Mesothelial cell of epicardium (in vitro differentiated cells): ENCODE measurements at regions not wholly inside any gene's neighbourhood (a gene's known extent, or its start where the extent isn't known, plus 50 kb on each side); places are given as distances from the start of the nearest gene placed in this dataset.

Experiments
- DNase-seq, 2 experiments: peaks; one replicate each; pipeline ENCODE4 v3.0.0; 2021; ENCODE audit warnings: low spot score in 2 of 2; ENCODE audit not compliant: unreplicated experiment in 2 of 2
- H3K27ac Mint-ChIP-seq: 2 replicates; pipeline ENCODE4 v1.8.0; 2021; ENCODE audit warnings: mixed read lengths
- H3K27me3 Mint-ChIP-seq: 2 replicates; pipeline ENCODE4 v1.8.0; 2021; ENCODE audit warnings: low read depth, mixed read lengths
- H3K36me3 Mint-ChIP-seq: 2 replicates; pipeline ENCODE4 v1.8.0; 2021; ENCODE audit warnings: mixed read lengths
- H3K4me1 Mint-ChIP-seq: 2 replicates; pipeline ENCODE4 v1.8.0; 2021; ENCODE audit warnings: mixed read lengths
- H3K4me3 Mint-ChIP-seq: 2 replicates; pipeline ENCODE4 v1.8.0; 2021; ENCODE audit warnings: mild to moderate bottlenecking, moderate library complexity, mixed read lengths
- H3K9me3 Mint-ChIP-seq: 2 replicates; pipeline ENCODE4 v1.8.0; 2021; ENCODE audit warnings: mixed read lengths
- CTCF ChIP-seq: fragments of 200-600 bp; sonication (generic); IDR thresholded peaks from one replicate; pipeline ENCODE4 v1.5.0; 2021; ENCODE audit warnings: antibody characterized with exemption; ENCODE audit not compliant: unreplicated experiment

- TF ChIP-seq CTCF, result no peak
- no peaks in the 10 kb centered on the region for H3K36me3 Mint-ChIP-seq
- no peak overlapping the region for H3K4me3 Mint-ChIP-seq
- peaks cover 52% of the 10 kb centered on the region for H3K4me1 Mint-ChIP-seq
- peak overlapping the region; percentile 87 for H3K27ac Mint-ChIP-seq
- no peaks in the 10 kb centered on the region for H3K27me3 Mint-ChIP-seq
- DNase-seq, result no peak
- H3K9me3 Mint-ChIP-seq, result peaks cover 6% of the 10 kb centered on the region
These were observed 324.1 kb upstream of the RASGRP1 start for GRCh38 chr15:38888701-38889221.

GRCh38 chr15:38890194-38890593 is 325.6 kb upstream of the RASGRP1 start:
- no peak overlapping the region for H3K27ac Mint-ChIP-seq
- H3K9me3 Mint-ChIP-seq, result peaks cover 6% of the 10 kb centered on the region

DNA sequence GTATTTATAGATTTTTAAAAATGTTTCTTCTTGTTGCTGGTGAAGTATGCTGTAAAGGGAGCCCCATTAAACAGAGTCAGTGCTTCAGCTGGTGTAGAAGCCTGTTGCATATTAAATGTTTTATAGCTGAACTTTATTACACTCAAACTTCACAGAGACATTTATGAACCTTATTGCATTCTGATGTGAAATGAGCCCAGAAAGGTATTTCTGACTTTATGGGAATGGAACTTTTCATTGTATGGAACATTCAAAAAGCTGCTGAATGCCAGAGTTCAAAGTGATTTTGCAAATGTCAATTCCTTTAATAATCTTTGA is 329.3 kb upstream of the RASGRP1 start:
- no peak overlapping the region for H3K4me3 Mint-ChIP-seq
- peak overlapping the region; percentile 77 for H3K27ac Mint-ChIP-seq
- peaks cover 56% of the 10 kb centered on the region for H3K4me1 Mint-ChIP-seq
- H3K9me3 Mint-ChIP-seq, result peaks cover 6% of the 10 kb centered on the region
- no peak for TF ChIP-seq CTCF
- no peaks in the 10 kb centered on the region for H3K27me3 Mint-ChIP-seq
- no peaks in the 10 kb centered on the region for H3K36me3 Mint-ChIP-seq
- DNase-seq, result no peak

More at GRCh38 chr15:38890194-38890593, 325.6 kb upstream of the RASGRP1 start:
- H3K4me3 Mint-ChIP-seq, result no peak overlapping the region
- H3K4me1 Mint-ChIP-seq, result peaks cover 52% of the 10 kb centered on the region
- TF ChIP-seq CTCF, result no peak
- no peaks in the 10 kb centered on the region for H3K36me3 Mint-ChIP-seq
- H3K27me3 Mint-ChIP-seq, result no peaks in the 10 kb centered on the region
- no peak for DNase-seq

GRCh38 chr15:38894243-38894948 is 329.8 kb upstream of the RASGRP1 start:
- H3K36me3 Mint-ChIP-seq, result no peaks in the 10 kb centered on the region
- H3K4me3 Mint-ChIP-seq, result no peak overlapping the region
- TF ChIP-seq CTCF, result no peak
- H3K9me3 Mint-ChIP-seq, result peaks cover 6% of the 10 kb centered on the region
- H3K4me1 Mint-ChIP-seq, result peaks cover 55% of the 10 kb centered on the region
- peak overlapping the region; percentile 77 for H3K27ac Mint-ChIP-seq
- H3K27me3 Mint-ChIP-seq, result no peaks in the 10 kb centered on the region
- no peak for DNase-seq

DNA sequence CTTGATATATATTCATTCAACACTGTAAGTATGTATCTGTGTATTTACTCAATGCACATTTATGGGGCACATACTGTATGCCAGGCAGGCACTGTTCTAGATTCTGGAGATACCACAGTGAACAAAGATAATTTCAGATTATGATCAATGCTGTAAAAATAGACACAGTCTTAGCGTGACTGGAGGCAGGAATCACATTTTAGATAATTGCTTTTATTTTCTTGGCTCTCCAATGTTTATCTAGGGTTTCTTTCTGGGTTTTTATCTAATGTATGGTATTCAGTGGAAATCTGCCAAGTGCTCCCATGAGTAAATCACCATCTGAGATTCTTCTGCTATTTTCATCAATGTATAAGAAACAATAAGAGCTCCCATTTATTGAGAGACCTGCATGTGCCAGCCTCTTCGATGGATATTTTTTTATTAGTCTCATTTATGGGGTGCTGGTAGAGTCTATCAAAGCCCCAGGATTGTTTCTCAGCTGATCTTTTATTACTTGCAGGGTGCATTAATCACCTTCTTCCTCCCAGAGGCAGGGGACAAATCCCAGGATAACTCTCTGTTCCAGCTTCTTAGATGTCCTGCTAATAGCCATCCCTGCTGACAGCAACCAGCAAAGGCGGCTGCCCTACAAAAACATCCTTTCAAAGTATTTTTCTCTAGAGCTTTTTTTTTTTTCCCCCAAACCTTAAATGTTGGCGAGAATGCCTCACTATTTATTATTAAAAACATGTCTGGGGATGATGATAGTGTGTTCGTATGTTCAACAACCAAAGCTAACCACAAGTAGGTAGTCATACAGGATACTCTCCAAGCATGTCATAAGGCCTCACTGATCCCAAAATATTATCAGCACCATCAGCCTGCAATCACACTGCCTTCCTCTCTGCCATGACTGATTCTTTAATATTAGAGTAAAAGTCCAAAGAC is 331.0 kb upstream of the RASGRP1 start:
- Mint-ChIP-seq H3K36me3 (no peaks in the 10 kb centered on the region), H3K9me3 (peaks cover 6% of the 10 kb centered on the region), H3K27me3 (no peaks in the 10 kb centered on the region), H3K4me3 (no peak overlapping the region), H3K4me1 (peaks cover 52% of the 10 kb centered on the region), H3K27ac (peak overlapping the region; percentile 25)
- TF ChIP-seq CTCF, result no peak
- DNase-seq, result no peak
